ENCODE measurements at regions not wholly inside any gene's neighbourhood (a gene's known extent, or its start where the extent isn't known, plus 50 kb on each side); places are given as distances from the start of the nearest gene placed in this dataset.
"Not testable (repeated sequence)": the region's sequence is repeated elsewhere in the genome, so short reads cannot be mapped to it uniquely, and the experiment has no call there.

- H3K9me2 ChIP-seq (ENCODE audit: insufficient read depth): no peaks in the 10 kb centered on the region
- H3K4me3 ChIP-seq: no peak overlapping the region
- no peak overlapping the region for H2AFZ ChIP-seq
- H3K4me2 ChIP-seq (ENCODE audit: unreplicated experiment): no peak overlapping the region
- H3K9me3 ChIP-seq (ENCODE audit: low read depth): no peaks in the 10 kb centered on the region
- in situ Hi-C loops (cut with MboI): no loop called here
- WGBS, 2 experiments (ENCODE audit: low coverage in 1 of 2, low lambda C conversion rate in 2 of 2, missing lambda C conversion rate in 2 of 2): 13 to 26% methylated on average over 3 of the region's 3 CpGs
- H4K20me1 ChIP-seq (ENCODE audit: insufficient read depth): no peaks in the 10 kb centered on the region
- TF ChIP-seq EZH2 (IDR thresholded peaks at IDR 0.05; ENCODE audit: insufficient read depth, poor library complexity, severe bottlenecking) (no peak), EZH2phosphoT487 (IDR thresholded peaks at IDR 0.05; ENCODE audit: insufficient read depth, low read depth) (no peak)
- H3K36me3 ChIP-seq (ENCODE audit: low read depth): no peaks in the 10 kb centered on the region
- DNase-seq: no peak
- H3K9ac ChIP-seq: no peak overlapping the region
- H3K27me3 ChIP-seq (replicated peaks; ENCODE audit: insufficient read depth): no peaks in the 10 kb centered on the region
- H3K27ac ChIP-seq: no peak overlapping the region
- no peaks in the 10 kb centered on the region for H3F3A ChIP-seq (ENCODE audit: insufficient read depth)
- no peaks in the 10 kb centered on the region for H3K79me2 ChIP-seq (ENCODE audit: insufficient read depth)
- no peaks in the 10 kb centered on the region for H3K4me1 ChIP-seq (ENCODE audit: insufficient read depth)
These were observed 181.5 kb upstream of the OR13F1 start for GRCh38 chr9:104322596-104322995.

GRCh38 chr9:104323967-104324694, 179.9 kb upstream of the OR13F1 start:
- in situ Hi-C loops (cut with MboI); H3K27ac ChIP-seq; H4K20me1 ChIP-seq (ENCODE audit: insufficient read depth); H3K9me3 ChIP-seq (ENCODE audit: low read depth); H3K36me3 ChIP-seq (ENCODE audit: low read depth); H3K9me2 ChIP-seq (ENCODE audit: insufficient read depth); DNase-seq; H3K4me3 ChIP-seq; H3K4me1 ChIP-seq (ENCODE audit: insufficient read depth); H3K4me2 ChIP-seq (ENCODE audit: unreplicated experiment); H3K79me2 ChIP-seq (ENCODE audit: insufficient read depth); H3K9ac ChIP-seq; H3K27me3 ChIP-seq (replicated peaks; ENCODE audit: insufficient read depth); H2AFZ ChIP-seq; H3F3A ChIP-seq (ENCODE audit: insufficient read depth): not testable (repeated sequence)
- WGBS, 2 experiments (ENCODE audit: low coverage in 1 of 2, low lambda C conversion rate in 2 of 2, missing lambda C conversion rate in 2 of 2): 50 to 56% methylated on average over 2 of the region's 2 CpGs

GRCh38 chr9:104326912-104327311, 177.2 kb upstream of the OR13F1 start:
- Histone ChIP-seq H3K27me3 (replicated peaks; ENCODE audit: insufficient read depth) (no peaks in the 10 kb centered on the region), H3K4me1 (ENCODE audit: insufficient read depth) (no peaks in the 10 kb centered on the region), H3F3A (ENCODE audit: insufficient read depth) (no peaks in the 10 kb centered on the region), H3K9me2 (ENCODE audit: insufficient read depth) (no peaks in the 10 kb centered on the region), H3K79me2 (ENCODE audit: insufficient read depth) (no peaks in the 10 kb centered on the region), H3K9ac (no peak overlapping the region), H3K9me3 (ENCODE audit: low read depth) (no peaks in the 10 kb centered on the region), H3K4me2 (ENCODE audit: unreplicated experiment) (no peak overlapping the region), H3K27ac (no peak overlapping the region), H2AFZ (no peak overlapping the region), H3K36me3 (ENCODE audit: low read depth) (no peaks in the 10 kb centered on the region), H3K4me3 (no peak overlapping the region), H4K20me1 (ENCODE audit: insufficient read depth) (no peaks in the 10 kb centered on the region)
- DNase-seq: no peak
- 24 to 32% methylated on average over 2 of the region's 2 CpGs for WGBS, 2 experiments (ENCODE audit: low coverage in 1 of 2, low lambda C conversion rate in 2 of 2, missing lambda C conversion rate in 2 of 2)
- in situ Hi-C loops (cut with MboI): no loop called here
- TF ChIP-seq EZH2phosphoT487 (IDR thresholded peaks at IDR 0.05; ENCODE audit: insufficient read depth, low read depth): no peak
- TF ChIP-seq EZH2 (IDR thresholded peaks at IDR 0.05; ENCODE audit: insufficient read depth, poor library complexity, severe bottlenecking): no peak

- H4K20me1 ChIP-seq (ENCODE audit: insufficient read depth): no peaks in the 10 kb centered on the region
- in situ Hi-C loops (cut with MboI): no loop called here
- no peaks in the 10 kb centered on the region for H3K9me2 ChIP-seq (ENCODE audit: insufficient read depth)
- no peaks in the 10 kb centered on the region for H3K9me3 ChIP-seq (ENCODE audit: low read depth)
- no peak for TF ChIP-seq EZH2 (IDR thresholded peaks at IDR 0.05; ENCODE audit: insufficient read depth, poor library complexity, severe bottlenecking)
- no peak for TF ChIP-seq EZH2phosphoT487 (IDR thresholded peaks at IDR 0.05; ENCODE audit: insufficient read depth, low read depth)
- H2AFZ ChIP-seq: no peak overlapping the region
- no peak for DNase-seq
- no peaks in the 10 kb centered on the region for H3K27me3 ChIP-seq (replicated peaks; ENCODE audit: insufficient read depth)
- H3K4me1 ChIP-seq (ENCODE audit: insufficient read depth): no peaks in the 10 kb centered on the region
- no peak overlapping the region for H3K4me2 ChIP-seq (ENCODE audit: unreplicated experiment)
- no peaks in the 10 kb centered on the region for H3F3A ChIP-seq (ENCODE audit: insufficient read depth)
- no peaks in the 10 kb centered on the region for H3K36me3 ChIP-seq (ENCODE audit: low read depth)
- H3K79me2 ChIP-seq (ENCODE audit: insufficient read depth): no peaks in the 10 kb centered on the region
- no peak overlapping the region for H3K9ac ChIP-seq
- H3K4me3 ChIP-seq: no peak overlapping the region
- 64 to 72% methylated on average over 18 of the region's 18 CpGs for WGBS, 2 experiments (ENCODE audit: low coverage in 1 of 2, low lambda C conversion rate in 2 of 2, missing lambda C conversion rate in 2 of 2)
- H3K27ac ChIP-seq: no peak overlapping the region
These were observed 174.8 kb upstream of the OR13F1 start for GRCh38 chr9:104329245-104329644.

- no peaks in the 10 kb centered on the region for H3K36me3 ChIP-seq (ENCODE audit: low read depth)
- no peak overlapping the region for H3K27ac ChIP-seq
- H3K79me2 ChIP-seq (ENCODE audit: insufficient read depth): no peaks in the 10 kb centered on the region
- no peak overlapping the region for H3K9ac ChIP-seq
- no peak for DNase-seq
- H3K9me2 ChIP-seq (ENCODE audit: insufficient read depth): no peaks in the 10 kb centered on the region
- H3K4me2 ChIP-seq (ENCODE audit: unreplicated experiment): no peak overlapping the region
- no peaks in the 10 kb centered on the region for H3K9me3 ChIP-seq (ENCODE audit: low read depth)
- H3F3A ChIP-seq (ENCODE audit: insufficient read depth): no peaks in the 10 kb centered on the region
- WGBS, 2 experiments (ENCODE audit: low coverage in 1 of 2, low lambda C conversion rate in 2 of 2, missing lambda C conversion rate in 2 of 2): 12 to 15% methylated on average over 3 of the region's 3 CpGs
- H3K4me3 ChIP-seq: no peak overlapping the region
- H3K4me1 ChIP-seq (ENCODE audit: insufficient read depth): no peaks in the 10 kb centered on the region
- H4K20me1 ChIP-seq (ENCODE audit: insufficient read depth): no peaks in the 10 kb centered on the region
- no peaks in the 10 kb centered on the region for H3K27me3 ChIP-seq (replicated peaks; ENCODE audit: insufficient read depth)
- TF ChIP-seq EZH2 (IDR thresholded peaks at IDR 0.05; ENCODE audit: insufficient read depth, poor library complexity, severe bottlenecking) (no peak), EZH2phosphoT487 (IDR thresholded peaks at IDR 0.05; ENCODE audit: insufficient read depth, low read depth) (no peak)
- in situ Hi-C loops (cut with MboI): no loop called here
- H2AFZ ChIP-seq: no peak overlapping the region
These were observed 173.2 kb upstream of the OR13F1 start for GRCh38 chr9:104330841-104331240.
